CMK (cell line): ENCODE measurements at regions not wholly inside any gene's neighbourhood (a gene's known extent, or its start where the extent isn't known, plus 50 kb on each side); places are given as distances from the start of the nearest gene placed in this dataset.
"Not testable (repeated sequence)": the region's sequence is repeated elsewhere in the genome, so short reads cannot be mapped to it uniquely, and the experiment has no call there.

Experiments
- DNase-seq: peaks from one replicate; pipeline ENCODE4 v3.0.0-alpha.2; 2010; ENCODE audit warnings: low read depth

- no peak for DNase-seq
Measured at GRCh38 chr13:60214213-60215055, 50.7 kb upstream of the DIAPH3 start.

GRCh38 chr13:60220072-60220471 is 56.3 kb upstream of the DIAPH3 start:
- DNase-seq, result no peak

GRCh38 chr13:60221581-60221980 is 57.9 kb upstream of the DIAPH3 start:
- DNase-seq, result no peak

- DNase-seq, result no peak
Measured at GRCh38 chr13:60226507-60226906, 62.8 kb upstream of the DIAPH3 start.

GRCh38 chr13:60227158-60227557 is 63.4 kb upstream of the DIAPH3 start:
- no peak for DNase-seq

- DNase-seq, result no peak
Measured at GRCh38 chr13:60229708-60230272, 66.1 kb upstream of the DIAPH3 start.

GRCh38 chr13:60230593-60230992 is 66.9 kb upstream of the DIAPH3 start:
- peak; percentile 26 for DNase-seq

GRCh38 chr13:60242043-60242595 is 78.4 kb upstream of the DIAPH3 start:
- DNase-seq, result no peak

GRCh38 chr13:60244381-60244780 is 80.7 kb upstream of the DIAPH3 start:
- DNase-seq, result no peak

GRCh38 chr13:60251419-60251818 is 87.7 kb upstream of the DIAPH3 start:
- not testable (repeated sequence) for DNase-seq

- no peak for DNase-seq
Measured at GRCh38 chr13:60258349-60258748, 94.6 kb upstream of the DIAPH3 start.

GRCh38 chr13:60260440-60260839 is 96.7 kb upstream of the DIAPH3 start:
- DNase-seq, result no peak

GRCh38 chr13:60261432-60262351 is 98.0 kb upstream of the DIAPH3 start:
- no peak for DNase-seq

- DNase-seq, result no peak
Measured at GRCh38 chr13:60265566-60265965, 101.8 kb upstream of the DIAPH3 start.

- DNase-seq, result no peak
Measured at GRCh38 chr13:60267498-60268202, 103.9 kb upstream of the DIAPH3 start.

GRCh38 chr13:60268203-60268555 is 104.5 kb upstream of the DIAPH3 start:
- DNase-seq, result no peak

GRCh38 chr13:60273971-60274527 is 110.3 kb upstream of the DIAPH3 start:
- DNase-seq, result no peak

GRCh38 chr13:60274655-60275054 is 110.9 kb upstream of the DIAPH3 start:
- DNase-seq, result no peak

- DNase-seq, result no peak
Measured at GRCh38 chr13:60275208-60275607, 111.5 kb upstream of the DIAPH3 start.

GRCh38 chr13:60280524-60280923 is 116.5 kb upstream of the TDRD3 start:
- DNase-seq, result not testable (repeated sequence)

GRCh38 chr13:60282186-60282585 is 114.8 kb upstream of the TDRD3 start:
- DNase-seq, result no peak
